Stimulated activated naive CD8-positive, alpha-beta T cell treated with anti-CD3 and anti-CD28 coated beads, Interleukin-15, Interleukin-2, amounts not matched to agents 100 ng/mL and 50 ng/mL, for 24 hours (primary cell): ENCODE measurements at regions not wholly inside any gene's neighbourhood (a gene's known extent, or its start where the extent isn't known, plus 50 kb on each side); places are given as distances from the start of the nearest gene placed in this dataset.

Source experiments
- H3K27ac Mint-ChIP-seq: one replicate; pipeline ENCODE4 v1.8.0; 2021; ENCODE audit warnings: mild to moderate bottlenecking, mixed read lengths
- H3K27me3 Mint-ChIP-seq: one replicate; pipeline ENCODE4 v1.8.0; 2021; ENCODE audit warnings: mixed read lengths
- H3K36me3 Mint-ChIP-seq: one replicate; pipeline ENCODE4 v1.8.0; 2021; ENCODE audit warnings: low read depth, mixed read lengths
- H3K4me1 Mint-ChIP-seq: one replicate; pipeline ENCODE4 v1.8.0; 2021; ENCODE audit warnings: low read depth, mixed read lengths
- H3K4me3 Mint-ChIP-seq: one replicate; pipeline ENCODE4 v1.8.0; 2021; ENCODE audit warnings: mild to moderate bottlenecking, mixed read lengths
- H3K9me3 Mint-ChIP-seq: one replicate; pipeline ENCODE4 v1.8.0; 2021; ENCODE audit warnings: mixed read lengths

DNA sequence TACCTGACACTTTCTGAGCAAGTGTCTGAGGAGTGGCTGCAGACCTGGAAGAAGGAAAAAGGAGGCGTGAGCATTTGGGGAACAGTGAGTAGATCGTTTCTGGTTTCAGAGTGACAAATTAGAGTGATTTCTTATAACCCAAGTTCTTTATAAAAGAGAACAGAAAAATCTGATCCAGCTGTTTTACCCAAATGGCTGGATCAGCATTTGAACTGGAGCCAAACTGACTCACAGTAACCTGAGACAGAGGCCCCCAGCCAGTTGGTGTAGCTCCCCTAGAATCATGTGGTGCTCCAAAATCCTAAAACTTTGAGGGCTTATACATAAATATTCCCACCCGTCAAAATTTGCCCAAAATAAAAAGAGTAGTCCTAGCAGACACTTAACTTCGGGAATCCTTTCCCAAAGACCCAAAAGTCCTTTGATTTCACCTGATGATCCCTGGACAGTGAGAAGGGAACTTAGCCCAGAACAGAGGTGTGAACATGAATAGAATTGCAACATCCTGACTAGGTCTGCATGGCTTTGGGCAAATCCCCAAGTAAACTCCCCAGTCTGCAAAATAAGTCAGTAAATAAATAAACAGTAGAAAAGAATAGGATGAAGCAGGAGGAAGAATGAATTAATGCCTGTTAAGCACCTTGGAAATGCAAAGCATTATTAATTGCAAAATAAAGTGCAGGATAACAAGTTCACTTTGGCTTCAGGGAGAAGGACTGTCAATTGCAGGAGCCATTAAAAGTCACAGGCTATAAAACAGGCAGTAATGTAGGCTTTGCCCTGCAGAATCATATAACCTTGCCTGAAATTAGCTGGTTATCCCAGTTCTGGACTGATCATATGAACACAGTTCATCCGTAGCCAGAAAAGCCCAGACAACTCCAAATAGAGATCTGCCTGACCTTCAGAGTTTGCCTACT is 262.0 kb upstream of the JARID2 start:
- Mint-ChIP-seq H3K36me3 (no peaks in the 10 kb centered on the region), H3K4me3 (no peak overlapping the region), H3K27me3 (peaks cover 3% of the 10 kb centered on the region), H3K9me3 (no peaks in the 10 kb centered on the region), H3K27ac (no peak overlapping the region), H3K4me1 (peaks cover 5% of the 10 kb centered on the region)

DNA sequence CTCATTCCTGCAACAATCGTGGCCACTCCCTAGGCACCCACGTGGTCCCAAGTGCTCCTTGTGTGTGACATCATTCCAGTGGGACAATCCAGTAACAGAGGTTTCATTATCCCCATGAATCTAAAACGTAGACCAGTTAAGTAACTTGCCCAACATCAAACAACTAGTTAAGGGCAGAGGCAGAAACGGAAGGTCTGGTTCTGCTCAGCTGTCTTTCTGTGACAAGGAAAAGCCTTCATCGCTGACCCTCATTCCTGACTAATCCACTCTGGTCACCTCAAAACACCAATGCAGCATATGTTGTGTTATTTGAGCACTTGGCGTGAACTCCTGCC is 261.4 kb upstream of the JARID2 start:
- Mint-ChIP-seq H3K27ac (no peak overlapping the region), H3K36me3 (no peaks in the 10 kb centered on the region), H3K4me1 (peaks cover 5% of the 10 kb centered on the region), H3K27me3 (peaks cover 3% of the 10 kb centered on the region), H3K9me3 (no peaks in the 10 kb centered on the region), H3K4me3 (no peak overlapping the region)

DNA sequence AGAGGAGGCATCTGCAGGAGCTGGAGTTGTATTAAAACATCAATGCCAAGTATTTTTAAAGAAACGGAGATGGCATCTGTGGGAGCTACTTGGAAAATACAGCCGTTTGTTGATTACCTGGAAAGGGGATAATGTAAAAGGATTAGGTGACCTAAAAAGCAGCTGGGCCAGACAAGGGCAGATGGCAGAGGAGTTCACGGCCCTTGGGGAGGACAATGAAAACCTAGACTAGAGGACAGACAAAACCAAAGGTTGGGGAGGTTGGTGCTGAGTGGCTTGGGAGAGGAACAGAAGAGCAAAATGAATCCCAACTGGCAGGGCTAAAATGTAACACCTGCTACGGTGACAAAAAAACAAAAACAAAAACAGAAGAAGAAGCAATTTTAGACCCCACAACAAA is 260.5 kb upstream of the JARID2 start:
- H3K27me3 Mint-ChIP-seq = peaks cover 3% of the 10 kb centered on the region
- H3K4me1 Mint-ChIP-seq = peaks cover 5% of the 10 kb centered on the region
- no peaks in the 10 kb centered on the region for H3K36me3 Mint-ChIP-seq

DNA sequence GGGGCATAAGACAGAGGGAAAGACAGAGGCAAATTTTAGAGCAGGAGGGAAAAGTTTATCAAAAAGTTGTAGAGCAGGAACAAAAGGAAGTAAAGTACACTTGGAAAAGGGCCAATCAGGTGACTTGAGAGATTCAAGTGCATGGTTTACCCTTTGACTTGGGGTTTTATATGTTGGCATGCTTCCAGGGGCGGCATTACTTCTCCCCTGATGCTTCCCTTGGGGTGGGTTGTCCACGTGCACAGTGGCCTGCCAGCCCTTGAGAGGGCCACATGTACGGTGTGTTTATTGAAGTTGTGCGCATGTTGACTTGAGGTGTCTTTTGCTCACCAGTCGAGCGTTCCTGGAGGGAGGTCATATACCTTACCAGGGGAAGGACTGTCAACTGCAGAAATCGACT is 259.5 kb upstream of the JARID2 start:
- peaks cover 5% of the 10 kb centered on the region for H3K4me1 Mint-ChIP-seq
- no peaks in the 10 kb centered on the region for H3K9me3 Mint-ChIP-seq
- no peak overlapping the region for H3K4me3 Mint-ChIP-seq
- H3K27me3 Mint-ChIP-seq = peaks cover 3% of the 10 kb centered on the region
- H3K36me3 Mint-ChIP-seq = no peaks in the 10 kb centered on the region
- H3K27ac Mint-ChIP-seq = no peak overlapping the region

More for the DNA sequence above, 260.5 kb upstream of the JARID2 start:
- Mint-ChIP-seq H3K4me3 (no peak overlapping the region), H3K27ac (no peak overlapping the region), H3K9me3 (no peaks in the 10 kb centered on the region)

DNA sequence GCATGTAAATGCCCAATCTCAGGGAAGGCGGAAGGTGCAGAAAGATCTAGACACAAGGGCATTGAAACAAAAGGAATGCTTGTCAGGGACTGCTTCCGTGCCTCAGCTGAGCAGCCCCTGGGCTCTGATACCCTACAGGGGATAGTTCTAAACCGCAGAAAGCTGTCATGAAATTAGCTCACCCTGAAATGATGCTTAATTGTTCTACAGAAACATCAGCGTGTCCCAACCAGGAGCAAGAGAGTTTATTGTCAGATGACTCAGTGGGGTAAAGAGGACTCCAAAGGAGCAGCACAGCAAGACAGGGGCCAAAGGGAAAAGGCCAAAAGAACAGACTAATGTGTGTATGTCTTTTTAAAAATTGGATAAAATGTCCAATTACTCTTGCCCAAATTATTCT is 258.4 kb upstream of the JARID2 start:
- no peaks in the 10 kb centered on the region for H3K36me3 Mint-ChIP-seq
- no peak overlapping the region for H3K4me3 Mint-ChIP-seq
- no peak overlapping the region for H3K27ac Mint-ChIP-seq
- no peaks in the 10 kb centered on the region for H3K9me3 Mint-ChIP-seq
- H3K4me1 Mint-ChIP-seq = no peaks in the 10 kb centered on the region
- H3K27me3 Mint-ChIP-seq = no peaks in the 10 kb centered on the region

DNA sequence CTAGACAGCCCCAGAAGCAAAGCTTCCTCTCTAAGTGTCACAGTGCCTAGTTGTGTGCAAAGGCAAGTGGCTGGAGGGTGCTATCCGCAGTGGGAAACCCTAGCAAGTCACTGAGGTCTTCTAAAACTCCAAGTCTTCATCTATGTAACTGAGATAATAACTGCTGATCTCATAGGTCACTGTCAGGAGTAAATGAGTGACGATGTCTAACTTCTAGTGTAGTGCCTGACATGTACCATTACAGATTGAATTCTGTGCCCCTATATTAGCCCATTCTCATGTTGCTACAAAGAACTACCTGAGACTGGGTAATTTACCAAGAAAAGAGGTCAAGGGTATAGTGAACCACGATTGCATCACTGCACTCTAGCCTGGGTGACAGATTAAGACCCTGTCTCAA is 253.5 kb upstream of the JARID2 start:
- Mint-ChIP-seq H3K27me3 (no peaks in the 10 kb centered on the region), H3K36me3 (no peaks in the 10 kb centered on the region), H3K4me1 (no peaks in the 10 kb centered on the region), H3K4me3 (no peak overlapping the region), H3K9me3 (no peaks in the 10 kb centered on the region), H3K27ac (no peak overlapping the region)

DNA sequence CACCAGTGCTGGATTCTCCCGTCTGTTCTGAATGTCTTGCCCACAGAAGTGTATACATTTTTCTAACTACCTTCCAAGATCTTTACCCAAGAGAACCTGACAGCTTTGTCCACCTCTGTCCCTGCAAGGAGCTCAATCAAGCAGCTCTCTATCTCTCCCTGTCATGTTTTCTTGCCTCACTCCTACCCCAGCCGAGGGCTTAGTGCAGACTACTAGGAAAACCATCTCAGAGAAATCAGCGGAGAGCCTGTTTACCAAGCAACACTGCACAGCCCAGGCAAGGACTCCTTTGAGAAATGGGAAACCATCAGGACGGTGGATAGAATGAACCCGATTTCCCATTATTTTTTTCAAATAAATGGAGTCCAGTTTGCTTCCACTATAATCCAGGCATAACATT is 250.7 kb upstream of the JARID2 start:
- no peak overlapping the region for H3K27ac Mint-ChIP-seq
- H3K4me3 Mint-ChIP-seq = no peak overlapping the region
- no peaks in the 10 kb centered on the region for H3K27me3 Mint-ChIP-seq
- H3K36me3 Mint-ChIP-seq = no peaks in the 10 kb centered on the region
- H3K9me3 Mint-ChIP-seq = no peaks in the 10 kb centered on the region
- no peaks in the 10 kb centered on the region for H3K4me1 Mint-ChIP-seq

DNA sequence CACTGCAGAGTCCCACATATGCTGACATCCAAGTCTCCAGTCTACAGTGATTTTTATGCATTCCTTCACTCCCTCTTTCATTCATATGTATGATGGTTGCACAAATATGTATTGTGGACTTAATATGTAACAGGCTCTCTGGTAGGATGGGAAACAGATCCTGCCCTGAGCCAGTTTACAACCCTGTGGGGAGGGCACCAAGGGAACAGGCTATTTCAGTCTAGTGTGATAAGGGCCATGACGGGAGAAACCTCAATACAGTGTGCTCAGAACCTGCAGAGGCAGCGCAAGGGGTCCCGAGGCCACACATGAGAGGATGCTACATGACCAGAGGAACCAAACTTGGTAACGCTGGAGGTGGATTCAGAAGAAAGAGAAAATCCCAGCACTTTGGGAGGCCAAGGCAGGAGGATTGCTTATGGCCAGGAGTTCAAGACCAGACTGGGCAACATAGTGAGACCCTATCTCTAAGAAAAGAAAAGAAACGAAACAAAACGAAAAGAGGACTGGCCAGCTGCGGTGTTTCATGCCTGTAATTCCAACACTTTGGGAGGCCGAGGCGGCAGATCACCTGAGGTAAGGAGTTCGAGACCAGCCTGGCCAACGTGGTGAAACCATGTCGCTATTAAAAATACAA is 249.8 kb upstream of the JARID2 start:
- H3K9me3 Mint-ChIP-seq = no peaks in the 10 kb centered on the region
- H3K27me3 Mint-ChIP-seq = no peaks in the 10 kb centered on the region
- no peaks in the 10 kb centered on the region for H3K36me3 Mint-ChIP-seq
- no peak overlapping the region for H3K27ac Mint-ChIP-seq
- no peak overlapping the region for H3K4me3 Mint-ChIP-seq
- no peaks in the 10 kb centered on the region for H3K4me1 Mint-ChIP-seq

DNA sequence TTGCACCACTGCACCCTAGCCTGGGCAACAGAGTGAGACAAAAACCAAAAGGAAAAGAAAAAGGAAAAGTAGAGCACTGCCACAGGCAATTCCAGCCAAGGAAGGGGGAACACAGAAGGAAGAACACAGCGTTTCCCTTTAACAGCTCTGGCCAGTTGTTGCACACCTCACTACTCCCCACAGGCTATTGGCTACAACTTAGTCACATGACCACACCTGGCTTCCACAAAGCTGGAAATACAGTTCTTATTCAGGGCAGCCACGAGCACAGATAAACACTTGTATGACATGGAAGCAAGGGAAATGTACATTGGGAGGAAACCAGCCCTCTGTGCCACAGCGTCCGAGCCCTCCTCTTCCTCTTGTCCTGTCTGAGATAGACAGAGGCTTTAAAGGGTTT is 249.0 kb upstream of the JARID2 start:
- Mint-ChIP-seq H3K27ac (no peak overlapping the region), H3K4me3 (no peak overlapping the region), H3K36me3 (no peaks in the 10 kb centered on the region), H3K27me3 (no peaks in the 10 kb centered on the region), H3K9me3 (no peaks in the 10 kb centered on the region), H3K4me1 (no peaks in the 10 kb centered on the region)

DNA sequence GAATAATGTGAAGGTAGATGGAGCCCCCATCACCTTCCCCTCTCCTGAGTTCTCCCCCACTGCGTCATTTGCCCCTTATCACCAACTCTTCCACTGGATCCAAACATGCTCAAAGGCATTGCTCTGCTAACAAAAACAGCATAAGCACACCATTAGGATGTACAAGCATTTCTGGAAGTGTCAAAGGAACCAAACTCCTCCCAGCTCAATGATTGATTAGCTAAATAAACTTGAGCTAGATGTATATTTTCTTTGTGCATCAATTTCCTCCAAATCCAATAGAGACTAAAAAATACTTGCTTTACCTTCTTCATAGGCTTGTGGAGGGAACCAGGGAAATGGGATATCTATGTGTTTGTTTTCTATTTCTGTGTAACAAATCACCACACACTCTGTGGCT is 248.4 kb upstream of the JARID2 start:
- no peaks in the 10 kb centered on the region for H3K36me3 Mint-ChIP-seq
- no peaks in the 10 kb centered on the region for H3K4me1 Mint-ChIP-seq
- no peak overlapping the region for H3K4me3 Mint-ChIP-seq
- no peaks in the 10 kb centered on the region for H3K27me3 Mint-ChIP-seq
- no peak overlapping the region for H3K27ac Mint-ChIP-seq
- no peaks in the 10 kb centered on the region for H3K9me3 Mint-ChIP-seq

DNA sequence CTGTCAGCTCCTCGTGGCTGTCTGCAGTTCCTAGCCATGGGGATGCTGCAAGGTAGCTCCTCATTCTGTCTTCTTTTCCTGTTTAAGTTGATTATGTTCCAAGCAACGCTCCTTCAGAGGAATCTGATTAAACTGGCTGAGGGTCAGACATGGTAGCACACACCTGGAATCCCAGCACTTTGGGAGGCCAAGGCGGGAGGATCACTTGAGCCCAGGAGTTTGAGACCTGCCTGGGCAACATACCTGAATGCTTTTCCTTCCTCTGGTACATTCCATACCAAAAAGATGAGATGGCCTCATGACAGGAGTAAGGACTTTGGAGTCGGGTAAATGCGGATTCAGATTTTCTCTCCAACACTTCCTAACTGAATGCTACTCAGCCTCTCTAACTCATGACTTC is 246.8 kb upstream of the JARID2 start:
- no peaks in the 10 kb centered on the region for H3K36me3 Mint-ChIP-seq
- H3K4me1 Mint-ChIP-seq = no peaks in the 10 kb centered on the region
- no peaks in the 10 kb centered on the region for H3K9me3 Mint-ChIP-seq
- no peak overlapping the region for H3K4me3 Mint-ChIP-seq
- no peak overlapping the region for H3K27ac Mint-ChIP-seq
- no peaks in the 10 kb centered on the region for H3K27me3 Mint-ChIP-seq

DNA sequence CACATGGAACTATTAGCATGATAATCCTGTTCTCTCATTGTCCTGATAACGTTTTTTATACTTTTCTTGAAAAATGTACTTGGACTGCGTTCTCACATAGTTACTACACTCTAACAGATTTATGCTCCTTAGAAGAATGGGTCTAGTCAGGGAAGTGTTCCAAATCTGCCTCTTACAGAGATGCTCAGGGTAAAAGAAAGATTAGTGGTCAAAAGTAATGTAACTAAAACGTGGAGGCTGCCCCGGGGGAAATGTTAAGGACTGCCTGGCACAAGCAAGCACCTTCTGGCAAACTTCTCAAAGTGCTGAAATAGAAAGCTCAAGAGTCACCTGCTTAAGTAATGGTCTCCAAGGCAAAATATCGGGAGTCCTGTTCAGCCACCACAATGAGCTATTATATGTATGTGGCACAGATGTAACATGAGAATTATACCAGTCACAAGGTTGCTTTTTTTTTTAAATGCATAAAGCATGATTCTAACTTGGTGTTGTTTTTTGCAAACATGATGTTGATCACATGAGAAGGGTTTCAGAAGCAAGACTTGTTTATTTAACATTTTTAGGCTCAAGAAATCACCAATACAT is 244.5 kb upstream of the JARID2 start:
- Mint-ChIP-seq H3K36me3 (no peaks in the 10 kb centered on the region), H3K4me1 (no peaks in the 10 kb centered on the region), H3K9me3 (no peaks in the 10 kb centered on the region), H3K27me3 (no peaks in the 10 kb centered on the region), H3K27ac (no peak overlapping the region), H3K4me3 (no peak overlapping the region)

DNA sequence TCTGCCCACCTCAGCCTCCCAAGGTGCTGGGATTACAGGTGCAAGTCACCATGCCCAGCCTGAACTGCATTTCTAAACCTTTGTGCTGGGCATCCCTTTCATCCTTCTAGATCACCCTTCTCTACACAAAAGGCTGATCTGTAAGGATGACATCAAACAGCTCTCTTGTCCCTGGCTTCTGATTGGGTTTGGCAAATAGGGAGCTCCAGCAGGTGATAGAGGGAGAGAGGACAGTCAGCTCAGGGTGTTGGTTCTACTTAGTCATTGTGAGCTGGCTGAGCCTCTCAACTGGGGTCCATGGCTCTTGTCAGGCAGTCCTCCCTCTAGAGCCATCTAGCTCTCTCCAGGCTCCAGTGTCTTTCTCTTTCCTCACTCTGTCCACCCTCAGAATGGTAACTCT is 237.6 kb upstream of the JARID2 start:
- H3K27me3 Mint-ChIP-seq = peaks cover 4% of the 10 kb centered on the region
- no peaks in the 10 kb centered on the region for H3K9me3 Mint-ChIP-seq
- no peak overlapping the region for H3K27ac Mint-ChIP-seq
- H3K4me3 Mint-ChIP-seq = no peak overlapping the region
- peaks cover 3% of the 10 kb centered on the region for H3K4me1 Mint-ChIP-seq
- no peaks in the 10 kb centered on the region for H3K36me3 Mint-ChIP-seq

DNA sequence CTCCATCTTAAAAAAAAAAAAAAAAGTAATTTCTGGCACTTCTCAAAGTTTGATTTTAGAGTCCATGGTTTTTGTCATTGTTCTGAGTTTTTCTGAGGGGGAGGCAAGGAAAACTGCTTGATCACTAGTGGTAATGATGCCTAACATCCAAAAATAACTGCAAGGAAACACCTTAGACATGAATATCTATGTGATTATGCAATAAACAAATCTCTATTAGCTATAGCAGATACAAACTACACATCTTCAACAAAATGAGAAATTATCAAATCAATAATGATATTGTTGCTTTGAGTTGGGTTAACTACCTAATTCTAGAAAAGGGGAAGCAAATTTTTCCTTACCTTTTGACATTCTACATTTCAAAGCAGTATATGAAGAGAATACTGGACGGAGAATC is 230.9 kb upstream of the JARID2 start:
- Mint-ChIP-seq H3K9me3 (no peaks in the 10 kb centered on the region), H3K36me3 (no peaks in the 10 kb centered on the region), H3K4me1 (peaks cover 26% of the 10 kb centered on the region), H3K4me3 (no peak overlapping the region), H3K27me3 (peaks cover 20% of the 10 kb centered on the region), H3K27ac (no peak overlapping the region)

DNA sequence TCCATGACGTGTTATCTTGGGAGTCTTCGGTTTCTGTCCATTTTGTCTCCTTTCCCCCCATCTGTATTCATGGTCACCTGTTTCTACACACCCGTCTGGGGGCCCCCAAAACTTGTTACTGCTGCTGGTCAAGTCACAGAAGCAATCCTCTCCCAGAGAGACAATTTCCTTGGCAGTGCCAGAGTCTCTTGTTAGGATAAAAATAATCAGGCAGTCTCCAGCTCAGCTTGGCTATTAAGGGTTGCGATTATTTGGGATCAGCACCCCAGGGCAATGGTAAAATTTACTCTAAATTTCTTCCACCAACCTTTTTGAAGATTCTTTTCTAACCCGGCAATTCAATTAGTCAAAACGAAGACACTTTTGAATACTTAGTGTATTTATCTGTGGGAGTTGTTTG is 229.1 kb upstream of the JARID2 start:
- Mint-ChIP-seq H3K9me3 (no peaks in the 10 kb centered on the region), H3K4me3 (no peak overlapping the region), H3K27me3 (peaks cover 20% of the 10 kb centered on the region)

More for the DNA sequence above, 229.1 kb upstream of the JARID2 start:
- Mint-ChIP-seq H3K4me1 (peaks cover 33% of the 10 kb centered on the region), H3K36me3 (no peaks in the 10 kb centered on the region), H3K27ac (no peak overlapping the region)
